Right lobe of liver (tissue), 6 donors: ENCODE measurements at regions not wholly inside any gene's neighbourhood (a gene's known extent, or its start where the extent isn't known, plus 50 kb on each side); places are given as distances from the start of the nearest gene placed in this dataset.

Experiments
- ATAC-seq, 4 donors: fragments of 200-7000 bp; cut with Tn5 transposase; one replicate each; pipeline ENCODE4 v1.9.1; 2020; ENCODE audit warnings: mild to moderate bottlenecking in 4 of 4, moderate library complexity in 4 of 4
- DNase-seq, 3 donors: peaks; one replicate each; pipeline ENCODE4 v3.0.0-alpha.2; 2020
- H3K27ac ChIP-seq, 3 donors: fragments of 200-600 bp; one replicate each; pipeline ENCODE4 v1.8.0; 2022
- H3K27me3 ChIP-seq, 2 donors: fragments of 200-600 bp; one replicate each; pipeline ENCODE4 v1.8.0; 2022
- H3K36me3 ChIP-seq, 4 donors: fragments of 200-600 bp; sonication (generic) in 1 of 4; one replicate each; pipeline versions ENCODE4 v1.5.1 to v1.8.0; 2017 to 2022; ENCODE audit warnings: control low read depth in 1 of 4
- H3K4me1 ChIP-seq, 4 donors: fragments of 200-600 bp; sonication (generic) in 1 of 4; one replicate each; pipeline versions ENCODE4 v1.5.1 to v1.8.0; 2017 to 2022; ENCODE audit warnings: control low read depth in 1 of 4
- H3K4me3 ChIP-seq, 3 donors: fragments of 200-600 bp; one replicate each; pipeline ENCODE4 v1.8.0; 2022
- H3K9me3 ChIP-seq, 4 donors: fragments of 200-600 bp; sonication (generic) in 1 of 4; one replicate each; pipeline versions ENCODE4 v1.5.1 to v1.8.0; 2017 to 2022; ENCODE audit warnings: control low read depth in 1 of 4
- POLR2A ChIP-seq: fragments of 450-650 bp; IDR thresholded peaks from one replicate; pipeline ENCODE4 v1.6.1; 2017; ENCODE audit warnings: antibody characterized with exemption, mild to moderate bottlenecking
- WGBS: methylation state at CpG from one replicate; pipeline ENCODE4 v1.1.6; 2018; ENCODE audit warnings: low coverage, low lambda C conversion rate; ENCODE audit not compliant: insufficient coverage; ENCODE audit errors: missing lambda C conversion rate; 5-methylcytosine and 5-hydroxymethylcytosine counted together
- intact Hi-C, 2 donors: fragments of 100-400 bp; cut with DNase I; formaldehyde crosslinking; loops; one replicate each; pipeline versions ENCODE4 v1.11.2 to v1.14.1; 2022
- TF ChIP-seq, protein P1 (sequence below), 4 donors: fragments of 200-600 bp in 3 of 4; fragments of 450-650 bp in 1 of 4; IDR thresholded peaks; one replicate each; pipeline versions ENCODE4 v1.5.1 to v1.8.0; 2016 to 2022; ENCODE audit warnings: antibody characterized with exemption in 4 of 4, mild to moderate bottlenecking in 2 of 4
- donor health status: DM: no; HTN: yes; CAD: no.
- donor health status: DM: no; HTN: no; CAD: no.
- donor health status: DM: no; HTN: no; CAD: no.
- donor health status: DM: no; HTN: yes; CAD: no.
- donor health status: DM: no; HTN: yes; CAD: no.

DNA sequence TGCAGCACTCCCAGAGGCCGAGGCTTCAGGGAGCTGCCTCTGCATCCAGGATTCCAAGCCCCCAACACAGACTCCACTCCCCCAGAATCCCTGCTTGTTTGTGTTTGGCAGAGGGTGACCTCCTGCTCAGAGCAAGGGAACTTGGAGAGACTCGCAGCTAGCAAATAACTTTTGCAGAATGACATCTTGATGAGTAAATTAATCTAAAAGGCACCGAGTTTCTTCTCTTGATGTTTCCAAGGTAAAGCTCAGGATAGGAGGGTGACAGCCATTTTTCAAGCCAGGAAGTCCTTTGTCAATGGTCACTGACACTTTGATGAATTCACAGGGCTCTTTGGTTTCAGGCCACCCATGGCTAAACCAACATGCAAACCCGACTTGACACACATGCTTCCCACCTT, 523.0 kb downstream of the NTRK3 start:
- no peak for TF ChIP-seq POLR2A
- TF ChIP-seq, protein P1, sequence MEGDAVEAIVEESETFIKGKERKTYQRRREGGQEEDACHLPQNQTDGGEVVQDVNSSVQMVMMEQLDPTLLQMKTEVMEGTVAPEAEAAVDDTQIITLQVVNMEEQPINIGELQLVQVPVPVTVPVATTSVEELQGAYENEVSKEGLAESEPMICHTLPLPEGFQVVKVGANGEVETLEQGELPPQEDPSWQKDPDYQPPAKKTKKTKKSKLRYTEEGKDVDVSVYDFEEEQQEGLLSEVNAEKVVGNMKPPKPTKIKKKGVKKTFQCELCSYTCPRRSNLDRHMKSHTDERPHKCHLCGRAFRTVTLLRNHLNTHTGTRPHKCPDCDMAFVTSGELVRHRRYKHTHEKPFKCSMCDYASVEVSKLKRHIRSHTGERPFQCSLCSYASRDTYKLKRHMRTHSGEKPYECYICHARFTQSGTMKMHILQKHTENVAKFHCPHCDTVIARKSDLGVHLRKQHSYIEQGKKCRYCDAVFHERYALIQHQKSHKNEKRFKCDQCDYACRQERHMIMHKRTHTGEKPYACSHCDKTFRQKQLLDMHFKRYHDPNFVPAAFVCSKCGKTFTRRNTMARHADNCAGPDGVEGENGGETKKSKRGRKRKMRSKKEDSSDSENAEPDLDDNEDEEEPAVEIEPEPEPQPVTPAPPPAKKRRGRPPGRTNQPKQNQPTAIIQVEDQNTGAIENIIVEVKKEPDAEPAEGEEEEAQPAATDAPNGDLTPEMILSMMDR (IDR thresholded peaks at IDR 0.05) = no peak
- intact Hi-C loops = no loop called here

DNA sequence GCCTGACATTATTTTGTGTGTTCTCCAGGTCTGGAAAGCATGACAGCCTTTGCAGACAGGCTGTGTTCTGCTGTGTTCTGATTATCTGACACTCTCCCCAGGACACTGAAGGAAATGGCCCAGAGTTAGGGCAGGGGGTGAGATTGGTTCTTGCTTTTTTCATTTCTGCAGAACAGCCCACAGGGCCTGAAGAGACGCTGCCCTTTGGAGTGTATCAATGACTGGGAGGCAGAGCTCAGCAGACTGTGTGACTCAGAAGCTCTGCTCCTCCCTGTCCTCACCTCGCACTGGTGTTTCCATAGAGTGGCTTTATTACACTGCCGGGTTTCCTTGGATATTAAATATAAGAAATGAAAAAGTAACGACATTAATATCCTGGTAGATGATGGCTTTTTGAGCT, 523.6 kb downstream of the NTRK3 start:
- Histone ChIP-seq H3K27ac (no peak overlapping the region), H3K4me1 (no peaks in the 10 kb centered on the region), H3K4me3 (no peak overlapping the region), H3K36me3 (no peaks in the 10 kb centered on the region), H3K9me3 (no peaks in the 10 kb centered on the region), H3K27me3 (no peaks in the 10 kb centered on the region)
- WGBS = 40% methylated on average over 3 of the region's 4 CpGs
- DNase-seq = no peak
- intact Hi-C loops = no loop called here
- ATAC-seq = no peak
- TF ChIP-seq POLR2A = no peak
- TF ChIP-seq, protein P1 (IDR thresholded peaks at IDR 0.05) = no peak

More for the DNA sequence above, 523.0 kb downstream of the NTRK3 start:
- no peak overlapping the region for H3K27ac ChIP-seq
- no peaks in the 10 kb centered on the region for H3K9me3 ChIP-seq
- no peaks in the 10 kb centered on the region for H3K36me3 ChIP-seq
- 20% methylated on average over 4 of the region's 4 CpGs for whole genome bisulfite sequencing
- H3K4me3 ChIP-seq = no peak overlapping the region
- no peaks in the 10 kb centered on the region for H3K4me1 ChIP-seq
- ATAC-seq (no peak), DNase-seq (no peak)
- no peaks in the 10 kb centered on the region for H3K27me3 ChIP-seq

DNA sequence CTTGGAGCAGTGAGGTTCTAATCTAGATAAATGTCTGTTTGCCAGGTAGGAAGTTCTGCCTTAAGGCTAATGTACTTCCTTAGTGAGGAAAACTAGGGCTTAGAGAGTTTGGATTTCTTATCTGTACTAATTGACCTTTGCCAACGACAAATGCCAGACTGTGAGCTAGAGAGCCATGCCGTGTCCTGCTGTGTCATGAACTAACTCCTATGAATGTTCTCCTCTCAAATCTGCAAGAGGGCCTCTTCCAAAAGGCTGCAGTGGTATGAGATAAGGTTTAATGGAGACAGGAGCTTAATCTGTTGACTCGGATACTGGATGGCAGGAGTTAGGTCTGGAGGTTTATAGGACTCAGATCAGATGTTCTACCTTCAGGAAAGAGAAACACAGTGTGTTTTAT, 524.9 kb downstream of the NTRK3 start:
- intact Hi-C loops = no loop called here

DNA sequence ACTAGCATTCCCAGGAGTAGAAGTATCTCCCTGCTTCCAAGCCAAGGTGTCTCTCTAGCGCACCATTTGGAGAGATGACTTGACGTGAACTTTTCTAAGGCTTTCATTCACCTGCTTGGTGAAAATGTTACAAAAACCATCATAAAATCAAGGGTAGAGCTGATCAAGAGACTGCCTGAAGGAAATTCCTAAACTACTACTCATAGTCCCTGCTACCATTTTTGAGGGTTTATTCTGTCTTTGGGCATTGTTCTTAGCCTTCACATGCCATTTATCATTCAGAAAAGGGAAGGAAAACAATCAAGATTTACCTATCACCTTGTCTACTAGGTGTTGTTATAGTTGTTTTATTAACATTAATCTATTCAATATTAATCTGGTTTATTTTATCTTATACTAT, 525.8 kb downstream of the NTRK3 start:
- H3K27ac ChIP-seq = no peak overlapping the region
- ATAC-seq (no peak), DNase-seq (no peak)
- no peaks in the 10 kb centered on the region for H3K36me3 ChIP-seq
- H3K4me1 ChIP-seq = no peaks in the 10 kb centered on the region
- H3K27me3 ChIP-seq = no peaks in the 10 kb centered on the region
- no peak for TF ChIP-seq POLR2A
- TF ChIP-seq, protein P1 (IDR thresholded peaks at IDR 0.05) = no peak
- intact Hi-C loops = no loop called here
- WGBS = 100% methylated on average over 2 of the region's 2 CpGs
- H3K9me3 ChIP-seq = no peaks in the 10 kb centered on the region
- H3K4me3 ChIP-seq = no peak overlapping the region

More for the DNA sequence above, 524.9 kb downstream of the NTRK3 start:
- Histone ChIP-seq H3K9me3 (no peaks in the 10 kb centered on the region), H3K27ac (no peak overlapping the region), H3K27me3 (no peaks in the 10 kb centered on the region), H3K36me3 (no peaks in the 10 kb centered on the region), H3K4me3 (no peak overlapping the region), H3K4me1 (no peaks in the 10 kb centered on the region)
- TF ChIP-seq POLR2A = no peak
- TF ChIP-seq, protein P1 (IDR thresholded peaks at IDR 0.05) = no peak
- DNase-seq = no peak
- no peak for ATAC-seq
- 15% methylated on average over 3 of the region's 3 CpGs for WGBS

DNA sequence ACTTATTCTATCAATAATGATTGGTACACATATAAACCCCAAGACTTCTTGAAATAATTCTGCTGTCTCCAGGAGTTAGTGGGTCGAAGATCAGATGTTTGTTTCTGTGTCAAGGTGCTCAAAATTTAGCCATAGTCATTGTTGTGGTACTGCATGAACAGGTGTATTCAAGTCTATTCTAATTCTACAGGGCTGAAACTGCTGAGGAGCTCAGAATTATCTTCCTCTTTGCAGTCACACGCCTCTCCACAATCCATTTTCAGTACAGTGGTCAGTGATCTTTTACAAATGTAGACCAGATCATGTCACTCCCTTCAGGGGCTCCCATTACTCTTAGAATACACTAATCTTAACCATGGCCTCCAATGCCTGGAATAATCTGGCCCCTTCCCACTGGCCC, 527.5 kb downstream of the NTRK3 start:
- no peak for TF ChIP-seq POLR2A
- TF ChIP-seq, protein P1 (IDR thresholded peaks at IDR 0.05) = no peak
- Histone ChIP-seq H3K27ac (no peak overlapping the region), H3K4me3 (no peak overlapping the region), H3K27me3 (no peaks in the 10 kb centered on the region), H3K4me1 (no peaks in the 10 kb centered on the region), H3K9me3 (no peaks in the 10 kb centered on the region), H3K36me3 (no peaks in the 10 kb centered on the region)
- intact Hi-C loops = no loop called here
- ATAC-seq (no peak), DNase-seq (no peak)
- 53% methylated on average over 1 of the region's 2 CpGs for WGBS
